HUDEP-2 (cell line): ENCODE measurements at regions not wholly inside any gene's neighbourhood (a gene's known extent, or its start where the extent isn't known, plus 50 kb on each side); places are given as distances from the start of the nearest gene placed in this dataset.

Source experiments
- DNase-seq, 76 experiments: peaks; one replicate each; lab custom pipeline; 2025; ENCODE audit not compliant: unreplicated experiment in 76 of 76; lab: John Stamatoyannopoulos, UW

GRCh38 chr6:17225767-17226630 is 55.2 kb upstream of the RBM24 start:
- DNase-seq: no peak

- no peak for DNase-seq
Observed at GRCh38 chr6:17226786-17227233, 54.4 kb upstream of the RBM24 start.

DNA sequence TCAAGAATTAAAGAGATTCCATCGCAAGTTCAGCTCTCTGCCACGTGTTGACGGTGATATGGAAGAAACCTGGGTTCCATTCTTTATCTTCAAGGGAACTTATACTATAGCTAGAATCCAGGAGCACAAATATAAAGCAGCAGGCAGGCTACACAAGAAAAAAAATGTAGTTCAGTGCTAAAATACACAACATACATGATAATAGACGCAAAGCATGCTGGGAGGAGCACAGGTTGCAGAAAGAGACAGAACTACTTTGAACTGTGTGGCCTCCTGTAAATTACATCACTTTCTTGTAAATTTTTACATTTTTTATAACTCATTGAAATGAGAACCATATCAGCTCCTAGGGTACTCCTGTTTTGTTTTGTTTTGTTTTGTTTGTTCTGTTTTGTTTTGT is 53.8 kb upstream of the RBM24 start:
- DNase-seq: no peak
